ENCODE measurements at regions not wholly inside any gene's neighbourhood (a gene's known extent, or its start where the extent isn't known, plus 50 kb on each side); places are given as distances from the start of the nearest gene placed in this dataset.

DNA sequence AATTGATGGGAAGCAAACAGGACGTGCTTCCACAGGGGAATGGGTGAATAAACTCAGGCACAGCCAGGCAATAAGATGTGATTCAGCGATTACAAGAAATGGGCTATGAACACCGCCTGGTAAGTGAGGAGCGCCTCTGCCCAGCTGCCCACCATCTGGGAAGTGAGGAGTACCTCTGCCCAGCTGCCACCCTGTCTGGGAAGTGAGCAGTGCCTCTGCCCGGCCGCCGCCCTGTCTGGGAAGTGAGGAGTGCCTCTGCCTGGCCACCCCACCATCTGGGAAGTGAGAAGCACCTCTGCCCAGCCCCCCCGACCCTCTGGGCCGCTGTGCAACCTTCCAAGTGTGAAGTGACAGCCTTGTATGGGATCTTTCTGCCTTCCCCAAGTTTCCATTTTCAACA lies 73.2 kb upstream of the PRR5 start:
- TF ChIP-seq, protein P1, sequence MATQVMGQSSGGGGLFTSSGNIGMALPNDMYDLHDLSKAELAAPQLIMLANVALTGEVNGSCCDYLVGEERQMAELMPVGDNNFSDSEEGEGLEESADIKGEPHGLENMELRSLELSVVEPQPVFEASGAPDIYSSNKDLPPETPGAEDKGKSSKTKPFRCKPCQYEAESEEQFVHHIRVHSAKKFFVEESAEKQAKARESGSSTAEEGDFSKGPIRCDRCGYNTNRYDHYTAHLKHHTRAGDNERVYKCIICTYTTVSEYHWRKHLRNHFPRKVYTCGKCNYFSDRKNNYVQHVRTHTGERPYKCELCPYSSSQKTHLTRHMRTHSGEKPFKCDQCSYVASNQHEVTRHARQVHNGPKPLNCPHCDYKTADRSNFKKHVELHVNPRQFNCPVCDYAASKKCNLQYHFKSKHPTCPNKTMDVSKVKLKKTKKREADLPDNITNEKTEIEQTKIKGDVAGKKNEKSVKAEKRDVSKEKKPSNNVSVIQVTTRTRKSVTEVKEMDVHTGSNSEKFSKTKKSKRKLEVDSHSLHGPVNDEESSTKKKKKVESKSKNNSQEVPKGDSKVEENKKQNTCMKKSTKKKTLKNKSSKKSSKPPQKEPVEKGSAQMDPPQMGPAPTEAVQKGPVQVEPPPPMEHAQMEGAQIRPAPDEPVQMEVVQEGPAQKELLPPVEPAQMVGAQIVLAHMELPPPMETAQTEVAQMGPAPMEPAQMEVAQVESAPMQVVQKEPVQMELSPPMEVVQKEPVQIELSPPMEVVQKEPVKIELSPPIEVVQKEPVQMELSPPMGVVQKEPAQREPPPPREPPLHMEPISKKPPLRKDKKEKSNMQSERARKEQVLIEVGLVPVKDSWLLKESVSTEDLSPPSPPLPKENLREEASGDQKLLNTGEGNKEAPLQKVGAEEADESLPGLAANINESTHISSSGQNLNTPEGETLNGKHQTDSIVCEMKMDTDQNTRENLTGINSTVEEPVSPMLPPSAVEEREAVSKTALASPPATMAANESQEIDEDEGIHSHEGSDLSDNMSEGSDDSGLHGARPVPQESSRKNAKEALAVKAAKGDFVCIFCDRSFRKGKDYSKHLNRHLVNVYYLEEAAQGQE (IDR thresholded peaks at IDR 0.05), result no peak
- TF ChIP-seq MAZ (IDR thresholded peaks at IDR 0.05; ENCODE audit: borderline replicate concordance, low read depth, low read length) (no peak), CTCF (IDR thresholded peaks at IDR 0.05) (no peak), MAFK (IDR thresholded peaks at IDR 0.05; ENCODE audit: partially characterized antibody) (no peak), ESRRA (IDR thresholded peaks at IDR 0.05; ENCODE audit: borderline replicate concordance, low read length) (no peak), NFE2L2 (conservative IDR thresholded peaks at IDR 0.05; ENCODE audit: low read length) (no peak), JUN (IDR thresholded peaks at IDR 0.05) (no peak), EP300 (IDR thresholded peaks at IDR 0.05) (no peak), HDAC2 (IDR thresholded peaks at IDR 0.05) (no peak), POLR2A (IDR thresholded peaks at IDR 0.05; ENCODE audit: low read length) (no peak)
- TF ChIP-seq, protein P2, sequence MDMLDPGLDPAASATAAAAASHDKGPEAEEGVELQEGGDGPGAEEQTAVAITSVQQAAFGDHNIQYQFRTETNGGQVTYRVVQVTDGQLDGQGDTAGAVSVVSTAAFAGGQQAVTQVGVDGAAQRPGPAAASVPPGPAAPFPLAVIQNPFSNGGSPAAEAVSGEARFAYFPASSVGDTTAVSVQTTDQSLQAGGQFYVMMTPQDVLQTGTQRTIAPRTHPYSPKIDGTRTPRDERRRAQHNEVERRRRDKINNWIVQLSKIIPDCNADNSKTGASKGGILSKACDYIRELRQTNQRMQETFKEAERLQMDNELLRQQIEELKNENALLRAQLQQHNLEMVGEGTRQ (IDR thresholded peaks at IDR 0.05), result no peak
